Fibroblast of skin of right biceps (primary cell): ENCODE measurements at regions not wholly inside any gene's neighbourhood (a gene's known extent, or its start where the extent isn't known, plus 50 kb on each side); places are given as distances from the start of the nearest gene placed in this dataset.
"Not testable (repeated sequence)": the region's sequence is repeated elsewhere in the genome, so short reads cannot be mapped to it uniquely, and the experiment has no call there.

Experiments
- DNase-seq: peaks from one replicate; pipeline ENCODE4 v3.0.0-alpha.2; 2013

- DNase-seq, result no peak
Observed at GRCh38 chr13:88436974-88437373, 765.8 kb downstream of the SLITRK5 start.

GRCh38 chr13:88450515-88450914, 779.3 kb downstream of the SLITRK5 start:
- DNase-seq, result no peak

- DNase-seq, result no peak
Observed at GRCh38 chr13:88456151-88456550, 785.0 kb downstream of the SLITRK5 start.

GRCh38 chr13:88459331-88459730, 788.2 kb downstream of the SLITRK5 start:
- DNase-seq, result no peak

GRCh38 chr13:88461272-88462009, 790.3 kb downstream of the SLITRK5 start:
- no peak for DNase-seq

- DNase-seq, result no peak
Observed at GRCh38 chr13:88464851-88465250, 793.7 kb downstream of the SLITRK5 start.

- no peak for DNase-seq
Observed at GRCh38 chr13:88472316-88472715, 801.1 kb downstream of the SLITRK5 start.

- DNase-seq, result no peak
Observed at GRCh38 chr13:88483202-88483601, 812.0 kb downstream of the SLITRK5 start.

- DNase-seq, result no peak
Observed at GRCh38 chr13:88507909-88508308, 836.7 kb downstream of the SLITRK5 start.

- DNase-seq, result not testable (repeated sequence)
Observed at GRCh38 chr13:88512993-88513392, 841.8 kb downstream of the SLITRK5 start.

- DNase-seq, result no peak
Observed at GRCh38 chr13:88526186-88526852, 855.1 kb downstream of the SLITRK5 start.

- no peak for DNase-seq
Observed at GRCh38 chr13:88526853-88527215, 855.7 kb downstream of the SLITRK5 start.

GRCh38 chr13:88541994-88542393, 870.8 kb downstream of the SLITRK5 start:
- no peak for DNase-seq

GRCh38 chr13:88544836-88545235, 873.7 kb downstream of the SLITRK5 start:
- no peak for DNase-seq

- no peak for DNase-seq
Observed at GRCh38 chr13:88552966-88553365, 881.8 kb downstream of the SLITRK5 start.

- DNase-seq, result no peak
Observed at GRCh38 chr13:88565566-88565965, 894.4 kb downstream of the SLITRK5 start.

- no peak for DNase-seq
Observed at GRCh38 chr13:88585861-88586260, 914.7 kb downstream of the SLITRK5 start.

GRCh38 chr13:88586263-88586662, 915.1 kb downstream of the SLITRK5 start:
- no peak for DNase-seq

- DNase-seq, result no peak
Observed at GRCh38 chr13:88590574-88590973, 919.4 kb downstream of the SLITRK5 start.

- no peak for DNase-seq
Observed at GRCh38 chr13:88592105-88592504, 920.9 kb downstream of the SLITRK5 start.

GRCh38 chr13:88601949-88602348, 930.8 kb downstream of the SLITRK5 start:
- no peak for DNase-seq

- no peak for DNase-seq
Observed at GRCh38 chr13:88602786-88603777, 931.9 kb downstream of the SLITRK5 start.

GRCh38 chr13:88617176-88617575, 946.0 kb downstream of the SLITRK5 start:
- DNase-seq, result no peak
